ENCODE measurements at regions not wholly inside any gene's neighbourhood (a gene's known extent, or its start where the extent isn't known, plus 50 kb on each side); places are given as distances from the start of the nearest gene placed in this dataset.

GRCh38 chr1:98032958-98033357 lies 112.1 kb upstream of the DPYD start:
- no peak for DNase-seq (ENCODE audit: low spot score)

GRCh38 chr1:98030976-98031375 lies 110.1 kb upstream of the DPYD start:
- no peak for DNase-seq (ENCODE audit: low spot score)

GRCh38 chr1:98030483-98030882 lies 109.6 kb upstream of the DPYD start:
- no peak for DNase-seq (ENCODE audit: low spot score)

- no peak for DNase-seq (ENCODE audit: low spot score)
Observed at GRCh38 chr1:98028800-98029199, 108.0 kb upstream of the DPYD start.

GRCh38 chr1:98027103-98027705 lies 106.4 kb upstream of the DPYD start:
- DNase-seq (ENCODE audit: low spot score) = no peak

- DNase-seq (ENCODE audit: low spot score) = no peak
Observed at GRCh38 chr1:98025858-98026257, 105.0 kb upstream of the DPYD start.

- no peak for DNase-seq (ENCODE audit: low spot score)
Observed at GRCh38 chr1:98021126-98021525, 100.3 kb upstream of the DPYD start.

- no peak for DNase-seq (ENCODE audit: low spot score)
Observed at GRCh38 chr1:98019747-98020146, 98.9 kb upstream of the DPYD start.

GRCh38 chr1:98018074-98018473 lies 97.2 kb upstream of the DPYD start:
- no peak for DNase-seq (ENCODE audit: low spot score)

GRCh38 chr1:98017184-98017583 lies 96.3 kb upstream of the DPYD start:
- DNase-seq (ENCODE audit: low spot score) = no peak

GRCh38 chr1:98008373-98008772 lies 87.5 kb upstream of the DPYD start:
- no peak for DNase-seq (ENCODE audit: low spot score)

- no peak for DNase-seq (ENCODE audit: low spot score)
Observed at GRCh38 chr1:98005326-98006010, 84.6 kb upstream of the DPYD start.

- DNase-seq (ENCODE audit: low spot score) = no peak
Observed at GRCh38 chr1:98003442-98003841, 82.6 kb upstream of the DPYD start.

GRCh38 chr1:98002288-98002687 lies 81.5 kb upstream of the DPYD start:
- DNase-seq (ENCODE audit: low spot score) = no peak

GRCh38 chr1:98001764-98002163 lies 80.9 kb upstream of the DPYD start:
- no peak for DNase-seq (ENCODE audit: low spot score)

GRCh38 chr1:97999320-97999719 lies 78.5 kb upstream of the DPYD start:
- no peak for DNase-seq (ENCODE audit: low spot score)

- DNase-seq (ENCODE audit: low spot score) = no peak
Observed at GRCh38 chr1:97996880-97997279, 76.0 kb upstream of the DPYD start.

- no peak for DNase-seq (ENCODE audit: low spot score)
Observed at GRCh38 chr1:97989094-97989680, 68.4 kb upstream of the DPYD start.

GRCh38 chr1:97986041-97987005 lies 65.5 kb upstream of the DPYD start:
- no peak for DNase-seq (ENCODE audit: low spot score)

GRCh38 chr1:97983126-97983525 lies 62.3 kb upstream of the DPYD start:
- no peak for DNase-seq (ENCODE audit: low spot score)

GRCh38 chr1:97980530-97980929 lies 59.7 kb upstream of the DPYD start:
- no peak for DNase-seq (ENCODE audit: low spot score)

- DNase-seq (ENCODE audit: low spot score) = no peak
Observed at GRCh38 chr1:97976801-97977200, 56.0 kb upstream of the DPYD start.
